IMR-90 (cell line): ENCODE measurements at regions not wholly inside any gene's neighbourhood (a gene's known extent, or its start where the extent isn't known, plus 50 kb on each side); places are given as distances from the start of the nearest gene placed in this dataset.

ENCODE experiments used
- ATAC-seq: fragments of 200-7000 bp; cut with Tn5 transposase; 2 replicates; pipeline ENCODE4 v1.9.1; 2020; ENCODE audit warnings: low read depth, mild to moderate bottlenecking, moderate library complexity
- BruUV-seq: library from RNA; stranded (reverse); fragments of 400-500 nt; replicated peaks from 2 replicates; lab custom pipeline; 2021; lab: Mats Ljungman, UMichigan
- CTCF ChIA-PET: fragments of 300-600 bp; formaldehyde crosslinking; extraction: SDS; loops from one replicate; lab custom pipeline; 2021; ENCODE audit warnings: antibody characterized with exemption; lab: Yijun Ruan, JAX
- POLR2A ChIA-PET: fragments of 300-600 bp; sonication (Branson Sonifier 250); formaldehyde crosslinking; loops from one replicate; lab custom pipeline; 2022; ENCODE audit warnings: antibody characterized with exemption; ENCODE audit not compliant: unreplicated experiment; lab: Charles Lee
- DNase-seq: peaks from one replicate; pipeline ENCODE4 v3.0.0; 2013
- H2AFZ ChIP-seq: replicated peaks from 2 replicates; pipeline ENCODE3; 2013; ENCODE audit warnings: low read length, mild to moderate bottlenecking; ENCODE audit not compliant: poor library complexity
- H2AK5ac ChIP-seq: 2 replicates; pipeline ENCODE4 v1.6.1; 2013; ENCODE audit warnings: low read depth, low read length, inconsistent platforms
- H2AK9ac ChIP-seq: replicated peaks from 2 replicates; pipeline ENCODE3; 2013; ENCODE audit warnings: mild to moderate bottlenecking, low read depth, low read length, moderate library complexity; ENCODE audit not compliant: poor library complexity
- H2BK120ac ChIP-seq: 2 replicates; pipeline ENCODE4 v1.6.1; 2013; ENCODE audit warnings: low read depth, low read length, inconsistent platforms
- H2BK15ac ChIP-seq: 3 replicates; pipeline ENCODE4 v1.6.1; 2013; ENCODE audit warnings: low read depth, low read length, inconsistent platforms
- H2BK20ac ChIP-seq: 2 replicates; pipeline ENCODE4 v1.6.1; 2013; ENCODE audit warnings: low read depth, mild to moderate bottlenecking, inconsistent platforms, low read length, moderate library complexity
- H2BK5ac ChIP-seq: 2 replicates; pipeline ENCODE4 v1.6.1; 2013; ENCODE audit warnings: mild to moderate bottlenecking, low read depth, low read length, inconsistent platforms; ENCODE audit not compliant: poor library complexity, severe bottlenecking
- H3K14ac ChIP-seq: replicated peaks from 2 replicates; pipeline ENCODE4 v1.6.1; 2013; ENCODE audit warnings: low read depth, low read length, inconsistent platforms
- H3K18ac ChIP-seq: 2 replicates; pipeline ENCODE4 v1.6.1; 2013; ENCODE audit warnings: low read depth, low read length, control low read depth
- H3K23ac ChIP-seq: 2 replicates; pipeline ENCODE4 v1.6.1; 2013; ENCODE audit warnings: low read depth, low read length, inconsistent platforms
- H3K27ac ChIP-seq: 2 replicates; pipeline ENCODE4 v1.5.1; 2013; ENCODE audit warnings: mild to moderate bottlenecking, control low read depth, low read length; ENCODE audit not compliant: insufficient read depth
- H3K27me3 ChIP-seq: 2 replicates; pipeline ENCODE4 v1.6.1; 2013; ENCODE audit warnings: low read length; ENCODE audit not compliant: control insufficient read depth, insufficient read depth
- H3K36me3 ChIP-seq: 2 replicates; pipeline ENCODE4 v1.6.1; 2013; ENCODE audit warnings: low read length, mixed read lengths; ENCODE audit not compliant: control insufficient read depth, insufficient read depth
- H3K4ac ChIP-seq: 2 replicates; pipeline ENCODE4 v1.6.1; 2013; ENCODE audit warnings: low read depth, low read length, inconsistent platforms
- H3K4me1 ChIP-seq: 2 replicates; pipeline ENCODE4 v1.6.1; 2013; ENCODE audit warnings: low read length, mixed read lengths; ENCODE audit not compliant: control insufficient read depth, insufficient read depth
- H3K4me2 ChIP-seq: 2 replicates; pipeline ENCODE4 v1.6.1; 2013; ENCODE audit warnings: low read depth, mild to moderate bottlenecking, control low read depth, low read length, moderate library complexity
- H3K4me3 ChIP-seq: 2 replicates; pipeline ENCODE4 v1.5.1; 2013; ENCODE audit warnings: low read depth, mild to moderate bottlenecking, control low read depth, low read length, moderate library complexity; ENCODE audit not compliant: insufficient read depth
- H3K56ac ChIP-seq: 2 replicates; pipeline ENCODE4 v1.6.1; 2013; ENCODE audit warnings: low read length, inconsistent platforms; ENCODE audit not compliant: insufficient read depth; ENCODE audit errors: extremely low read depth
- H3K79me1 ChIP-seq, 2 experiments: 2 replicates each; pipeline ENCODE4 v1.6.1; 2013; ENCODE audit warnings: low read length in 2 of 2, inconsistent platforms in 1 of 2, low read depth in 1 of 2
- H3K9ac ChIP-seq: 2 replicates; pipeline ENCODE4 v1.6.1; 2013; ENCODE audit warnings: low read depth, low read length, control low read depth
- H3K9me1 ChIP-seq: 2 replicates; pipeline ENCODE4 v1.6.1; 2013; ENCODE audit warnings: low read length, inconsistent platforms; ENCODE audit not compliant: insufficient read depth
- H3K9me3 ChIP-seq: 2 replicates; pipeline ENCODE4 v1.6.1; 2013; ENCODE audit warnings: low read length; ENCODE audit not compliant: control insufficient read depth, insufficient read depth
- H4K20me1 ChIP-seq: 2 replicates; pipeline ENCODE4 v1.6.1; 2013; ENCODE audit warnings: low read length, inconsistent platforms; ENCODE audit not compliant: insufficient read depth
- H4K5ac ChIP-seq: 2 replicates; pipeline ENCODE4 v1.6.1; 2013; ENCODE audit warnings: mild to moderate bottlenecking, low read depth, low read length, control low read depth
- H4K8ac ChIP-seq, 2 experiments: 2 replicates each; pipeline ENCODE4 v1.6.1; 2013; ENCODE audit warnings: low read depth in 2 of 2, low read length in 2 of 2, control low read depth in 1 of 2, inconsistent platforms in 1 of 2
- H4K91ac ChIP-seq: 2 replicates; pipeline ENCODE4 v1.6.1; 2013; ENCODE audit warnings: low read depth, low read length, inconsistent platforms; ENCODE audit not compliant: insufficient read depth
- CHD1 ChIP-seq: IDR thresholded peaks from 2 replicates; pipeline ENCODE4 v1.6.1; 2012; ENCODE audit warnings: low read depth, low read length, improper control_type of control experiment
- ELK1 ChIP-seq: fragments of 150-350 bp; IDR thresholded peaks from 2 replicates; pipeline ENCODE4 v1.6.1; 2016; ENCODE audit warnings: low read depth, mild to moderate bottlenecking, low read length, moderate library complexity, borderline replicate concordance
- MAZ ChIP-seq: IDR thresholded peaks from 2 replicates; pipeline ENCODE4 v1.6.1; 2012; ENCODE audit warnings: low read depth, mild to moderate bottlenecking, low read length, improper control_type of control experiment, moderate library complexity, borderline replicate concordance
- MXI1 ChIP-seq: IDR thresholded peaks from 2 replicates; pipeline ENCODE4 v1.6.1; 2012; ENCODE audit warnings: low read depth, mild to moderate bottlenecking, low read length, moderate library complexity, borderline replicate concordance
- POLR2A ChIP-seq: IDR thresholded peaks from 2 replicates; pipeline ENCODE4 v1.6.1; 2012; ENCODE audit warnings: mild to moderate bottlenecking, low read depth, low read length
- RFX5 ChIP-seq: IDR thresholded peaks from 2 replicates; pipeline ENCODE4 v1.8.0; 2012; ENCODE audit warnings: low read depth, mild to moderate bottlenecking, low read length, moderate library complexity
- SMC3 ChIP-seq: fragments of 150-350 bp; IDR thresholded peaks from 2 replicates; pipeline ENCODE4 v1.6.1; 2016; ENCODE audit warnings: low read depth, mild to moderate bottlenecking, antibody characterized with exemption, low read length, moderate library complexity
- USF2 ChIP-seq: fragments of 150-350 bp; IDR thresholded peaks from 2 replicates; pipeline ENCODE4 v1.6.1; 2017; ENCODE audit warnings: mild to moderate bottlenecking, antibody characterized with exemption, low read length, low read depth
- WGBS, 2 experiments: methylation state at CpG; one replicate each; pipeline versions ENCODE4 v1.1.5 to v1.1.7; 2013; ENCODE audit warnings: missing lambda C conversion rate in 2 of 2; ENCODE audit not compliant: insufficient read length in 1 of 2; ENCODE audit errors: extremely low coverage in 2 of 2; 5-methylcytosine and 5-hydroxymethylcytosine counted together
- dilution Hi-C: fragments of 300-500 bp; cut with HindIII; formaldehyde crosslinking; loops from one replicate; pipeline ENCODE4 v1.14.3; 2018; ENCODE audit warnings: low sequenced_read_pairs; ENCODE audit not compliant: unreplicated experiment
- in situ Hi-C: fragments of 300-500 bp; cut with MboI; formaldehyde crosslinking; loops from 3 replicates; pipeline ENCODE4 v1.14.3; 2019; ENCODE audit warnings: low sequenced_read_pairs, inconsistent platforms, mixed read lengths
- intact Hi-C: fragments of 100-400 bp; cut with micrococcal nuclease; formaldehyde crosslinking; loops from 2 replicates; pipeline ENCODE4 v1.10.0; 2022
- TF ChIP-seq, protein P1 (sequence below): conservative IDR thresholded peaks from 2 replicates; pipeline ENCODE4 v1.5.1; 2012; ENCODE audit warnings: mild to moderate bottlenecking, low read depth, low read length, improper control_type of control experiment

- ChIA-PET CTCF (no interaction called here), POLR2A (no interaction called here)
- Histone ChIP-seq H3K4me1 (no peaks in the 10 kb centered on the region; the same call in 1 of the 2 replicates), H2BK15ac (no peak overlapping the region), H3K4me2 (no peak overlapping the region), H3K36me3 (no peaks in the 10 kb centered on the region), H4K8ac (no peak overlapping the region), H2AK9ac (no peak overlapping the region), H3K27me3 (peaks cover 19% of the 10 kb centered on the region), H3K9me3 (no peaks in the 10 kb centered on the region), H3K79me1 (no peaks in the 10 kb centered on the region), H3K14ac (no peak overlapping the region), H2BK5ac (no peak overlapping the region), H3K4me3 (no peak overlapping the region), H3K9me1 (no peaks in the 10 kb centered on the region), H3K9ac (no peak overlapping the region), H3K56ac (no peak overlapping the region), H2AK5ac (no peak overlapping the region), H2BK120ac (no peak overlapping the region), H3K4ac (no peak overlapping the region), H3K27ac (no peak overlapping the region), H3K18ac (no peak overlapping the region), H2BK20ac (no peak overlapping the region), H3K23ac (no peak overlapping the region), H4K20me1 (no peaks in the 10 kb centered on the region), H2AFZ (no peak overlapping the region), H4K5ac (no peak overlapping the region), H4K91ac (no peak overlapping the region)
- intact Hi-C loops, result no loop called here
- DNase-seq, result no peak
- ATAC-seq, result no peak
- dilution Hi-C loops, result no loop called here
- no CpG with 5 or more reads among the region's 6 CpGs for WGBS, 2 experiments
- in situ Hi-C loops, result no loop called here
- no TSS peak for BruUV-seq
- no peak for TF ChIP-seq USF2
- TF ChIP-seq CHD1, result no peak
- TF ChIP-seq SMC3, result no peak
- TF ChIP-seq ELK1, result no peak
- no peak for TF ChIP-seq RFX5
- no peak for TF ChIP-seq MXI1
- no peak for TF ChIP-seq POLR2A
- TF ChIP-seq, protein P1, sequence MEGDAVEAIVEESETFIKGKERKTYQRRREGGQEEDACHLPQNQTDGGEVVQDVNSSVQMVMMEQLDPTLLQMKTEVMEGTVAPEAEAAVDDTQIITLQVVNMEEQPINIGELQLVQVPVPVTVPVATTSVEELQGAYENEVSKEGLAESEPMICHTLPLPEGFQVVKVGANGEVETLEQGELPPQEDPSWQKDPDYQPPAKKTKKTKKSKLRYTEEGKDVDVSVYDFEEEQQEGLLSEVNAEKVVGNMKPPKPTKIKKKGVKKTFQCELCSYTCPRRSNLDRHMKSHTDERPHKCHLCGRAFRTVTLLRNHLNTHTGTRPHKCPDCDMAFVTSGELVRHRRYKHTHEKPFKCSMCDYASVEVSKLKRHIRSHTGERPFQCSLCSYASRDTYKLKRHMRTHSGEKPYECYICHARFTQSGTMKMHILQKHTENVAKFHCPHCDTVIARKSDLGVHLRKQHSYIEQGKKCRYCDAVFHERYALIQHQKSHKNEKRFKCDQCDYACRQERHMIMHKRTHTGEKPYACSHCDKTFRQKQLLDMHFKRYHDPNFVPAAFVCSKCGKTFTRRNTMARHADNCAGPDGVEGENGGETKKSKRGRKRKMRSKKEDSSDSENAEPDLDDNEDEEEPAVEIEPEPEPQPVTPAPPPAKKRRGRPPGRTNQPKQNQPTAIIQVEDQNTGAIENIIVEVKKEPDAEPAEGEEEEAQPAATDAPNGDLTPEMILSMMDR, result no peak
- TF ChIP-seq MAZ, result no peak
Observed at GRCh38 chr15:79168922-79169456, 78.4 kb upstream of the RASGRF1 start.
